ENCODE measurements at regions not wholly inside any gene's neighbourhood (a gene's known extent, or its start where the extent isn't known, plus 50 kb on each side); places are given as distances from the start of the nearest gene placed in this dataset.

DNA sequence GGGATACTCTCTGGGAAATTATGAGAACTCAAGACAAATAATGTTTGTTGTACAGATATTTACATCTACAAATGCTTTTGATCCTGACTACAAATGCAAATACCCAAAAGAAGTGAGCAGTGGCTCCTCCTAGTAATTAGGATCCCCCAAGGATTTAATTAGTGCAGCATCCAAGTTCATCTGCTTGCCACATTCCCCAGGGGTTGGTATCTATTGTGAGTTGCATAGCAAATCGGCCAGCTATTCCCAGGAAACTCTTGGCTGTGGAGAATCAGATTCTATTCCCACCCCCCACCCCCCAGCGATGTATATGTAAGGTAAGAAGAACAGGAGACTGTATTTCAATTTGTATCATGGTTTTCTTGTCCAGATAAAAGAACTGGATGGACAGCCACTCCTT lies 725.1 kb upstream of the CDH7 start:
- Mint-ChIP-seq H3K9me3 (peaks cover 0 to 5% (median 0%) of the 10 kb centered on the region in 3 donors), H3K27ac (no peak overlapping the region), H3K4me1 (no peaks in the 10 kb centered on the region), H3K4me3 (no peak overlapping the region), H3K27me3 (no peaks in the 10 kb centered on the region), H3K36me3 (no peaks in the 10 kb centered on the region)

GRCh38 chr18:65021021-65021420 lies 729.8 kb upstream of the CDH7 start:
- H3K4me1 Mint-ChIP-seq, result peaks cover 0 to 6% (median 2%) of the 10 kb centered on the region in 3 donors
- no peaks in the 10 kb centered on the region for H3K36me3 Mint-ChIP-seq
- no peaks in the 10 kb centered on the region for H3K27me3 Mint-ChIP-seq
- no peak overlapping the region for H3K27ac Mint-ChIP-seq
- peaks cover 0 to under 1% (median 0%) of the 10 kb centered on the region in 3 donors for H3K9me3 Mint-ChIP-seq
- no peak overlapping the region for H3K4me3 Mint-ChIP-seq

DNA sequence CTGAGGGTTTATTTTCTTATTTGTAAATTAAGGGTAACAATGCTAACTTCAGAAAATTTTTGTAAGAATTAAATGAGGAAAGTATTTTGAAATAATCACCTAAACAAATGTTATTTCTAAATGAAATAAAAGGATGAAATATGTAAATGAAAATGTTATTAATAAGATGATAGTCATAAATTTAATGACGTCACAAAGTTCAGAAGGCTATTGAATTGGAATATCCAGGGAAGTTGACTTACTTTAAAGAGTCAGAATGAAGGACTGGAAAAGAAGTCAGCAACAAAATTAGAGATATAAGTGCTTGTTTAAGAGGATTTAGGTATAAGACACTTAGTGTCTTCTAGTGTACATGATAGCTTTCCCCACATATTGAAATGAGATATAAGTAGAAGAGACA lies 732.6 kb upstream of the CDH7 start:
- Mint-ChIP-seq H3K4me3 (no peak overlapping the region), H3K4me1 (peaks cover 0 to 6% (median 2%) of the 10 kb centered on the region in 3 donors), H3K27ac (no peak overlapping the region), H3K9me3 (no peaks in the 10 kb centered on the region), H3K36me3 (no peaks in the 10 kb centered on the region), H3K27me3 (no peaks in the 10 kb centered on the region)

GRCh38 chr18:65017372-65017760 lies 733.4 kb upstream of the CDH7 start:
- H3K4me1 Mint-ChIP-seq, result peaks cover 0 to 6% (median 2%) of the 10 kb centered on the region in 3 donors
- no peaks in the 10 kb centered on the region for H3K9me3 Mint-ChIP-seq
- no peaks in the 10 kb centered on the region for H3K27me3 Mint-ChIP-seq
- H3K4me3 Mint-ChIP-seq, result no peak overlapping the region
- H3K36me3 Mint-ChIP-seq, result no peaks in the 10 kb centered on the region
- no peak overlapping the region for H3K27ac Mint-ChIP-seq

DNA sequence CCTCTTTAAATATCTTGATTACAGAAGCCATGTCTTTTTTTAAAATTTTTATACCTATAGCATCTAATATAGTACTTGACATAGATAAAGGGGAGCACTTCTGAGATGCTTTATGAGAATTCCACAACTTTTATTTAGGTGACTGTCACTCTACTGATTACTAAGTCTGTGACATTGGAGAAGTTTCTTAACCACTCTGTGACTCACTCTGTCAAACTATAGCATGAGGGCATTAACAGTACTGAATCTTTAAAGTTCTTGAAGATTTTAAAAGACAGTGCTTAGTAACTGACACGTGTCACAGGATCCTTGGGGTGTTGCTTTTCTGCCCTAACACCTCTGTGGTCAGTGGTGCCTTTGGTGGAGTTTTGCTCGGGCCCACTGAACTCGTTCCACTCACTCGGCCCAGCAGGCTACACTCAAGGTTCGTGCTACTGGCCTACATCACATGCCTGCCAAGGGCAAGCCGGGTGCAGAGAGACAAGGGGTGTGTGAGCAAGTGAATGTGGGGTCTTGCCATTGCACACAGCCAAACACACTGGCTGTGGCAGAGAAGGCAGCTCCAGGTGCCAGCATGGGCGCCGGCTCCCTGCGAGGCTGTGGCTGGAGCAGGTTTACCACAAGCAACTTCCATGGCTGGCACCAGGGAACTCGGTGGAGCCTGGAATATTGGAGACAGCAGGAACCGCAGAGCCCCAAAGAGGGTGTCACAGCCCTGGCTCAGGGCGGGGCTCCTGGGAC lies 734.0 kb upstream of the CDH7 start:
- H3K4me3 Mint-ChIP-seq, result no peak overlapping the region
- H3K27me3 Mint-ChIP-seq, result no peaks in the 10 kb centered on the region
- no peak overlapping the region for H3K27ac Mint-ChIP-seq
- no peaks in the 10 kb centered on the region for H3K9me3 Mint-ChIP-seq
- peaks cover 0 to 6% (median 2%) of the 10 kb centered on the region in 3 donors for H3K4me1 Mint-ChIP-seq
- H3K36me3 Mint-ChIP-seq, result no peaks in the 10 kb centered on the region

DNA sequence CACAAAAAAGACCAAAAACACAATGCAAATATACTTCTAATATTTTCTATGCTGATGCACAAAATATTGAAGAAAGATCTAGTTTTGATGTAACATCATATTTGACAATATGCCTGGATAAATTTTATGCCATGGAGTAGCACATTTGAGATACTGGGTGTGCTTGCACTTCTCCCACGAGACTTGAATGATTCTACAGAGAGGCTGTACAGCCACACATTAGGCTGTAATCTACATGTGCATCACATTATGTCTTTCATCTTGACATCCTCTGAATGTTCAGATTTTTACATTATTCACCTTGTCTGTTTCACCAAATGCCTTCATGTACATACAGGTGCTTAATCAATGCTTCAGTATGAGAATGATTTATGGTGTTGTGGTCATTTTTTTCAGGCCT lies 756.4 kb upstream of the CDH7 start:
- Mint-ChIP-seq H3K27me3 (no peaks in the 10 kb centered on the region), H3K36me3 (peaks cover 2% of the 10 kb centered on the region), H3K9me3 (peaks cover 0 to 2% (median 0%) of the 10 kb centered on the region in 3 donors), H3K4me3 (peak overlapping the region in 3 of 4 donors; percentile 60 to 80 (median 61)), H3K4me1 (peaks cover 2 to 8% (median 5%) of the 10 kb centered on the region in 3 donors), H3K27ac (no peak overlapping the region)

DNA sequence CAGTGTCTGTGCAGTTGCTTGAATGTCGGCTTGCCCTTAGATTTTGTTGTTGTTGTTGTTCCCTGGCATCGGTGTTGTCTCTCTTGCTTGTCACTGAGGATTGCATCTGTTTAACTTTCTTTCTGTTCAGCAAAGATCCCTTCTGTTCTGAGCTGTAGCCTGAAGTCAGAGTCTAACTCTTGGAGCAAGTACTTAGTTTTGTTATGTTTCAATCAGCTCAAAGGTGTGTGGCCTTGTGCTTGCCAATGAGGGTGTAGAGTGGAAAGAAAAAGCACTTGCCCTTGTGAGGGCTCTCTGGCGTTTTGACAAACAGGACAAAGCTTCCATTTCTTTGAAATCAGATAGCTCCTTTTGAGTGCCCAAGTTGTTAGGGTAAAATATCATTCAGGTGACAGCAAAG lies 757.1 kb upstream of the CDH7 start:
- H3K4me1 Mint-ChIP-seq, result peaks cover 2 to 8% (median 5%) of the 10 kb centered on the region in 3 donors
- H3K27ac Mint-ChIP-seq, result no peak overlapping the region
- peaks cover 2% of the 10 kb centered on the region for H3K36me3 Mint-ChIP-seq
- peaks cover 0 to 2% (median 0%) of the 10 kb centered on the region in 3 donors for H3K9me3 Mint-ChIP-seq
- H3K4me3 Mint-ChIP-seq, result peak overlapping the region in 3 of 4 donors; percentile 60 to 80 (median 61)
- H3K27me3 Mint-ChIP-seq, result no peaks in the 10 kb centered on the region

GRCh38 chr18:64992654-64993053 lies 758.2 kb upstream of the CDH7 start:
- Mint-ChIP-seq H3K4me3 (no peak overlapping the region), H3K36me3 (no peaks in the 10 kb centered on the region), H3K9me3 (no peaks in the 10 kb centered on the region), H3K27me3 (no peaks in the 10 kb centered on the region), H3K4me1 (peaks cover 2 to 8% (median 5%) of the 10 kb centered on the region in 3 donors), H3K27ac (no peak overlapping the region)

DNA sequence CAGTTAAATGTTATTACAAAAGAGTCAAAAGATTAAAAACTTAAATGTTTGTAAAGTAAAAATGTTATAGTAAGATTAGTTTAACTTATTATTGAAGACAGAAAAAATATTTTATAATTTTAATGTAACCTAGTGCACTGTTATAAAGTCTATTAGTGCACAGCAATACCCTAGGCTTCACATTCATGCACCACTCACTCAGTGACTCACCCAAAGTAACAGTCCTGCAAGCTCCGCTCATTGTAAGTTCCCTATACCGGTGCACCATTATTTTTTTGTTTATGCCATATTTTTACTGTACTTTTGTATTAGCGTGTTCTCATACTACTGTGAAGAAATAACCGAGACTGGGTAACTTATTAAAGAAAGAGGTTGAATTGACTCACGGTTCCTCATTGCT lies 759.7 kb upstream of the CDH7 start:
- no peaks in the 10 kb centered on the region for H3K36me3 Mint-ChIP-seq
- H3K27ac Mint-ChIP-seq, result no peak overlapping the region
- no peaks in the 10 kb centered on the region for H3K27me3 Mint-ChIP-seq
- H3K4me3 Mint-ChIP-seq, result no peak overlapping the region
- peaks cover 5 to 8% (median 7%) of the 10 kb centered on the region in 3 donors for H3K4me1 Mint-ChIP-seq
- no peaks in the 10 kb centered on the region for H3K9me3 Mint-ChIP-seq

DNA sequence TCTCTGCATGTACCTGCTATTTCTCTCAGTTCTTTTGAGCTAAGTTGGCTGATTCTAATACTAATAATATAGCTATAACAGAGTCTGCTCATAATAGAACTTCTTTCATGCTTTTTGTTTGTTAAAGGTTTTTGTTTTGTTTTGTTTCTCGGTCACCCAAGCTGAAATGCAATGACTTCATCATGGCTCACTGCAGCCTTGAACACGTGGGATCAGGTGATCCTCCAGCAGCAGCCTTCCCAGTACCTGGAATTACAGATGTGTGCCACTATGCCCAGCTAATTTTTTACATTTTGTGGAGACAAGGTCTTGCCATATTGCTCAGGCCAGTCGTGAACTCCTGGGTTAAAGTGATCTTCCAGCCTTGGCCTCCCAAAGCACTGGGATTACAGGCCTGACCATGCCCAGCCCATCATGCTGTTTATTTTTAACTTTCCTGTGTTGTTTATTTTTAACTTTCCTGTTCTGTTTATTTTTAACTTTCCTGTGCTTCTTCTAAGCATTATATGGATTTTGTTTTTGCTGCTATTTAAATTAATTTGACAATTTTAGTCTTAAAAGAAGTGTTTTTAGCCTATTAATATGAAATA lies 763.8 kb upstream of the CDH7 start:
- H3K4me1 Mint-ChIP-seq, result peaks cover 0 to 5% (median 0%) of the 10 kb centered on the region in 3 donors
- no peaks in the 10 kb centered on the region for H3K27me3 Mint-ChIP-seq
- no peaks in the 10 kb centered on the region for H3K9me3 Mint-ChIP-seq
- H3K36me3 Mint-ChIP-seq, result no peaks in the 10 kb centered on the region
- no peak overlapping the region for H3K27ac Mint-ChIP-seq
- no peak overlapping the region for H3K4me3 Mint-ChIP-seq

GRCh38 chr18:64983497-64984238 lies 767.1 kb upstream of the CDH7 start:
- Mint-ChIP-seq H3K9me3 (no peaks in the 10 kb centered on the region), H3K27me3 (no peaks in the 10 kb centered on the region), H3K27ac (no peak overlapping the region), H3K4me3 (no peak overlapping the region), H3K4me1 (peaks cover 0 to 5% (median 0%) of the 10 kb centered on the region in 3 donors), H3K36me3 (no peaks in the 10 kb centered on the region)

DNA sequence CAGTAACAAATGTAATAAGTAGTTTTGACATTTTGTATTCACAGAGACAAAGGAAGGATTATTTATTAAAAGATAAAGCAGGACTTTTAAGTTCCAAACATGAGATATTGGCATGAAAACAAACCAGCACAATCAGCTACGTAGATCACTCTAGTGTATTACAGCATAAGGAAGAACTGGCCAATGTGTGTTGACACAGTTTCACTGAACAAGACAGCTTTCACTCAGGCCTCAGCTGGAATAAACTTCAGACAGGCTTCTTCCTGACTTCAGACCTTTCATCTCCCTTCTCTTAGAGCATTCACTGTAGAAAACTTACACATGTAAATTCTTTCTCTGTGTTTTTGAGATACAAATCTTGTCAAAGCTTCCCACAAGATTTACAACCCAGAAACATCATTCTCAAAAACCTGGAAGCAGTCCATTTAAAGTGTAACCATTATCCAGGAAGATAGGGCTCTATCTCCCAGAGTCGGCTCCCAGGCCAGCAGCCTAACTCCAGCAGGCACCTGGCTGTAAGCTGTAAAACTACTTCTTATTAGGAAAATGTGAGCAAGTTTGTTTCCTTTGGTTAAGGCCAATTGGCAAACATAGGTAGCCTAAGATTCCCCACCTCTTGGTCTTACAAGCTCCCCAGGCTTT lies 768.3 kb upstream of the CDH7 start:
- Mint-ChIP-seq H3K27ac (no peak overlapping the region), H3K4me1 (peaks cover 0 to 5% (median 0%) of the 10 kb centered on the region in 3 donors), H3K9me3 (no peaks in the 10 kb centered on the region), H3K36me3 (no peaks in the 10 kb centered on the region), H3K4me3 (no peak overlapping the region), H3K27me3 (no peaks in the 10 kb centered on the region)

DNA sequence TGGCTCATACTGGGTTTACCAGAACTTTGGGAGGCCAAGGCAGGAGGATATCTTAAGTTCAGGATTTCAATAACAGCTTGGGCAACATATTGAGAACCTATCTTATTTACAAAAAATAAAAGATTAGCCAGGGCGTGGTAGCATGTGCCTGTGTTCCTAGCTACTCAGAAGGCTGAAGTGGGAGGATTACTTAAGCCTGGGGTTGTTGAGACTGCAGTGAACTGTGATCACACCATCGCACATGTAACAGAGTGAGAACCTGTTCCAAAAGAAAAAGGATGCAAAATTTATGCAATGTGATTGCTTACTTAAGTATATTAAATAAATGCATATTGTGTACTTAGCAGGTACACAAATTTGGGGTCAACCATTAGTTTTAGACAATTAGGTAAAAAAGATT lies 768.9 kb upstream of the CDH7 start:
- Mint-ChIP-seq H3K27me3 (no peaks in the 10 kb centered on the region), H3K4me1 (peaks cover 0 to 1% (median 0%) of the 10 kb centered on the region in 3 donors), H3K4me3 (no peak overlapping the region), H3K9me3 (no peaks in the 10 kb centered on the region), H3K27ac (no peak overlapping the region), H3K36me3 (no peaks in the 10 kb centered on the region)

DNA sequence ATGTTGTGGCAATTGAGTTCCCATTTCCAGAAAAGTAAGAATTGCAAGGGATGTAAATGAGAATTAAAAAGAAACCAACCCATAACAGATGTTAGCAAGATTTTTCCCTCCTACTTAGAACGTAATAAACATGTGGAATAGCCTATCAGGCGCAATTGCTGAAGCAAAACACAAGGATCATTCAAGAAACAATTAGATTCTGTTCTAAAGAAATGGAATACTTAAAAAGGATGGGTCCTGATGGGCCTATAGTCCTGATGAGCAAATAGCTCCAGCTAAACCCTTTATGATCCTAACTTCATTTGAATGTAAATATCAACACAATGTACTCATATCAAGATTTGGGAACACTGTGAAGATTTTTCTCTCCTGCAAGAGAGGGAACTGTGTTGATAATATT lies 771.0 kb upstream of the CDH7 start:
- no peaks in the 10 kb centered on the region for H3K9me3 Mint-ChIP-seq
- no peaks in the 10 kb centered on the region for H3K36me3 Mint-ChIP-seq
- H3K27me3 Mint-ChIP-seq, result no peaks in the 10 kb centered on the region
- no peak overlapping the region for H3K4me3 Mint-ChIP-seq
- H3K4me1 Mint-ChIP-seq, result no peaks in the 10 kb centered on the region
- H3K27ac Mint-ChIP-seq, result no peak overlapping the region
